A673 (cell line): ENCODE measurements at regions not wholly inside any gene's neighbourhood (a gene's known extent, or its start where the extent isn't known, plus 50 kb on each side); places are given as distances from the start of the nearest gene placed in this dataset.

ENCODE experiments used
- EZH2 ChIP-seq: fragments of 200-600 bp; sonication (generic); IDR thresholded peaks from 2 replicates; pipeline ENCODE4 v1.6.1; 2017; ENCODE audit warnings: borderline replicate concordance, low read depth, mild to moderate bottlenecking, mixed read lengths, antibody characterized with exemption, low read length; ENCODE audit not compliant: poor library complexity, severe bottlenecking
- TF ChIP-seq, protein P1 (sequence below): fragments of 300-800, 200-600 bp; sonication (generic); conservative IDR thresholded peaks from 2 replicates; pipeline ENCODE4 v1.5.1; 2017; ENCODE audit warnings: low read depth, mild to moderate bottlenecking, antibody characterized with exemption, low read length, moderate library complexity, mixed read lengths

DNA sequence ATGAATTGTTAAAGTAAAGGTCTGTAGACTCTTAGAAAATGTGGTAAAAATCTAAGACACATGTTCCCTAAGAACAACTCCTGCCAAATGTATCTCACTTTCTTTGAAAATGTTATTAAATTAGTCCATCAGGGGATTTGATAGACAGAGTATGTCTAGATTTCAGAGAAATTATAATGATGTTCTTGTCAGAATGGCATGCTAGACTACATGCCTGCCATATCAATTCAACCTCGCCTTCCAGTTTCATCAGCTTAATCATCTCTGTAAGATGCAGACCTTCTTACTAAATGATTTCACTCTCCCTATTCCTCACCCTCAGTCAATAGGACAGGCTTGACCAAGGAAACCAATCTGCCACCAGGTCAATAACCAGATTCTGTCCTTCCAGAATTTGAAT, 368.4 kb downstream of the TXNL1 start:
- TF ChIP-seq, protein P1, sequence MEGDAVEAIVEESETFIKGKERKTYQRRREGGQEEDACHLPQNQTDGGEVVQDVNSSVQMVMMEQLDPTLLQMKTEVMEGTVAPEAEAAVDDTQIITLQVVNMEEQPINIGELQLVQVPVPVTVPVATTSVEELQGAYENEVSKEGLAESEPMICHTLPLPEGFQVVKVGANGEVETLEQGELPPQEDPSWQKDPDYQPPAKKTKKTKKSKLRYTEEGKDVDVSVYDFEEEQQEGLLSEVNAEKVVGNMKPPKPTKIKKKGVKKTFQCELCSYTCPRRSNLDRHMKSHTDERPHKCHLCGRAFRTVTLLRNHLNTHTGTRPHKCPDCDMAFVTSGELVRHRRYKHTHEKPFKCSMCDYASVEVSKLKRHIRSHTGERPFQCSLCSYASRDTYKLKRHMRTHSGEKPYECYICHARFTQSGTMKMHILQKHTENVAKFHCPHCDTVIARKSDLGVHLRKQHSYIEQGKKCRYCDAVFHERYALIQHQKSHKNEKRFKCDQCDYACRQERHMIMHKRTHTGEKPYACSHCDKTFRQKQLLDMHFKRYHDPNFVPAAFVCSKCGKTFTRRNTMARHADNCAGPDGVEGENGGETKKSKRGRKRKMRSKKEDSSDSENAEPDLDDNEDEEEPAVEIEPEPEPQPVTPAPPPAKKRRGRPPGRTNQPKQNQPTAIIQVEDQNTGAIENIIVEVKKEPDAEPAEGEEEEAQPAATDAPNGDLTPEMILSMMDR = no peak
- no peak for TF ChIP-seq EZH2
